GM12878 (cell line): ENCODE measurements at regions not wholly inside any gene's neighbourhood (a gene's known extent, or its start where the extent isn't known, plus 50 kb on each side); places are given as distances from the start of the nearest gene placed in this dataset.
A peak's percentile ranks its signal among the peaks of the same experiment; 100 is the strongest.

ENCODE experiments used
- ATAC-seq: fragments of 200-7000 bp; cut with Tn5 transposase; 3 replicates; pipeline ENCODE4 v1.9.1; 2020; ENCODE audit warnings: mild to moderate bottlenecking, moderate library complexity
- BruUV-seq: library from RNA; stranded (reverse); fragments of 400-500 nt; replicated peaks from 2 replicates; lab custom pipeline; 2021; lab: Mats Ljungman, UMichigan
- CTCF ChIA-PET: fragments of 300-600 bp; sonication (Branson Sonifier 250); formaldehyde crosslinking; extraction: SDS; loops from one replicate; lab custom pipeline; 2021; ENCODE audit warnings: inconsistent platforms; lab: Yijun Ruan, JAX
- POLR2A ChIA-PET: fragments of 350-600 bp; formaldehyde crosslinking; extraction: SDS; loops from one replicate; lab custom pipeline; 2021; ENCODE audit warnings: inconsistent platforms; lab: Charles Lee
- RAD21 ChIA-PET: fragments of 300-600 bp; sonication (Branson Sonifier 250); formaldehyde crosslinking; loops from one replicate; lab custom pipeline; 2023; ENCODE audit warnings: antibody characterized with exemption; ENCODE audit not compliant: unreplicated experiment; lab: Charles Lee
- SMC1A ChIA-PET: fragments of 300-600 bp; sonication (Branson Sonifier 250); formaldehyde crosslinking; loops from one replicate; lab custom pipeline; 2023; ENCODE audit not compliant: unreplicated experiment, uncharacterized antibody; lab: Charles Lee
- DNase-seq: peaks from one replicate; pipeline ENCODE4 v3.0.0-alpha.2; 2011; ENCODE audit warnings: low read depth, low spot score
- FAIRE-seq: peaks from 3 replicates; lab custom pipeline; 2011; peaks lifted over from hg19 to GRCh38; lab: Jason Lieb, UNC
- H2AFZ ChIP-seq: 2 replicates; pipeline ENCODE4 v1.6.0; 2011; ENCODE audit warnings: low read depth, low read length, control low read depth; ENCODE audit not compliant: control insufficient read depth
- H3K27ac ChIP-seq: 2 replicates; pipeline ENCODE4 v1.5.1; 2011; ENCODE audit warnings: control low read depth; ENCODE audit not compliant: control insufficient read depth, insufficient read depth
- H3K27me3 ChIP-seq, 2 experiments: replicated peaks in 1 of 2; 2 replicates each; pipeline versions ENCODE4 v1.6.0 to v1.6.1; 2011; ENCODE audit warnings: low read length in 1 of 2; ENCODE audit not compliant: control insufficient read depth in 2 of 2, insufficient read depth in 2 of 2
- H3K36me3 ChIP-seq, 2 experiments: 2 replicates each; pipeline ENCODE4 v1.5.1; 2011; ENCODE audit warnings: low read length in 1 of 2; ENCODE audit not compliant: control insufficient read depth in 2 of 2, insufficient read depth in 2 of 2
- H3K4me1 ChIP-seq: 2 replicates; pipeline ENCODE4 v1.6.1; 2011; ENCODE audit warnings: mild to moderate bottlenecking, low read length, moderate library complexity, mixed read lengths; ENCODE audit not compliant: control insufficient read depth, insufficient read depth
- H3K4me2 ChIP-seq: 2 replicates; pipeline ENCODE4 v1.6.0; 2011; ENCODE audit warnings: control low read depth; ENCODE audit not compliant: control insufficient read depth, insufficient read depth
- H3K4me3 ChIP-seq: fragments of 200-600 bp; sonication (generic); 2 replicates; pipeline ENCODE4 v1.5.1; 2016
- H3K79me2 ChIP-seq: 2 replicates; pipeline ENCODE4 v1.6.0; 2011; ENCODE audit warnings: low read length; ENCODE audit not compliant: control insufficient read depth, insufficient read depth
- H3K9ac ChIP-seq: 2 replicates; pipeline ENCODE4 v1.8.0; 2011; ENCODE audit warnings: low read length, control low read depth, mixed read lengths; ENCODE audit not compliant: control insufficient read depth, insufficient read depth
- H3K9me3 ChIP-seq: replicated peaks from 3 replicates; pipeline ENCODE4 v1.5.1; 2011; ENCODE audit warnings: mild to moderate bottlenecking, low read length; ENCODE audit not compliant: control insufficient read depth, insufficient read depth
- H4K20me1 ChIP-seq: 2 replicates; pipeline ENCODE4 v1.6.0; 2011; ENCODE audit not compliant: control insufficient read depth, insufficient read depth
- CREM ChIP-seq: IDR thresholded peaks from 2 replicates; pipeline ENCODE4 v1.6.1; 2014; ENCODE audit warnings: antibody characterized with exemption, low read depth
- EED ChIP-seq: sonication (generic); IDR thresholded peaks from 2 replicates; pipeline ENCODE4 v1.6.1; 2016; ENCODE audit warnings: antibody characterized with exemption, low read depth
- IKZF1 ChIP-seq: fragments of 450-650 bp; conservative IDR thresholded peaks from 2 replicates; pipeline ENCODE4 v1.6.1; 2017; ENCODE audit warnings: antibody characterized with exemption, mild to moderate bottlenecking
- MTA2 ChIP-seq: fragments of 450-650 bp; IDR thresholded peaks from 2 replicates; pipeline ENCODE4 v1.6.1; 2016; ENCODE audit warnings: low read depth, mild to moderate bottlenecking, moderate library complexity
- RELB ChIP-seq: fragments of 450-650 bp; IDR thresholded peaks from 2 replicates; pipeline ENCODE4 v1.6.1; 2017; ENCODE audit warnings: low read depth, mild to moderate bottlenecking, moderate library complexity
- SMC3 ChIP-seq: IDR thresholded peaks from 2 replicates; pipeline ENCODE4 v1.6.1; 2011; ENCODE audit warnings: low read length, improper control_type of control experiment, borderline replicate concordance
- WGBS: methylation state at CpG from one replicate; pipeline ENCODE4 v1.1.6; 2016; ENCODE audit warnings: low lambda C conversion rate; ENCODE audit not compliant: insufficient replicate concordance, insufficient coverage; ENCODE audit errors: missing lambda C conversion rate; 5-methylcytosine and 5-hydroxymethylcytosine counted together
- in situ Hi-C: fragments of 300-500 bp; cut with MboI; formaldehyde crosslinking; loops from 9 replicates; pipeline ENCODE4 v1.14.3; 2018; ENCODE audit warnings: mixed read lengths
- intact Hi-C: fragments of 100-400 bp; cut with micrococcal nuclease; formaldehyde crosslinking; loops from one replicate; pipeline ENCODE4 v1.14.2; 2022; ENCODE audit not compliant: unreplicated experiment

- BruUV-seq = no TSS peak
- in situ Hi-C loops = no loop called here
- peak overlapping the region; percentile 84 for H2AFZ ChIP-seq
These were observed 66.6 kb upstream of the RDX start for GRCh38 chr11:110362971-110363509.

More at GRCh38 chr11:110362971-110363509, 66.6 kb upstream of the RDX start:
- TF ChIP-seq SMC3 (no peak; the same call in 1 of the 2 replicates), MTA2 (0 out of 2 replicates have a peak, but pooled peaks have one; percentile 19), CREM (no peak), IKZF1 (0 out of 2 replicates have a peak, but pooled peaks have one; percentile 32), EED (peak; percentile 21; the same call in 1 of the 2 replicates), RELB (0 out of 2 replicates have a peak, but pooled peaks have one; percentile 15)
- peak overlapping the region; percentile 32; the same call in 1 of the 2 replicates for H3K9ac ChIP-seq
- H3K79me2 ChIP-seq = no peaks in the 10 kb centered on the region
- ChIA-PET RAD21 (interaction anchor here (0.7 to 2.2 kb wide), 12 partner anchors 10 to 508 kb away, joined by 3 to 16 read pairs (median 4); no protein-coding TSS in a partner anchor), POLR2A (interaction anchor here (0.7 to 2.2 kb wide), 8 partner anchors 9 to 426 kb away, joined by 3 to 7 read pairs (median 4); no protein-coding TSS in a partner anchor), CTCF (interaction anchor here (0.7 to 3.5 kb wide), 15 partner anchors 9 to 424 kb away, joined by 3 to 23 read pairs (median 4); no protein-coding TSS in a partner anchor), SMC1A (interaction anchor here (0.6 to 8.8 kb wide), 26 partner anchors 9 to 424 kb away, joined by 3 to 109 read pairs (median 3); no protein-coding TSS in a partner anchor)
- no peaks in the 10 kb centered on the region for H3K27me3 ChIP-seq
- FAIRE-seq = peak; percentile 57
- peak overlapping the region; percentile 76 for H3K4me2 ChIP-seq
- H3K4me3 ChIP-seq = no peak overlapping the region
- no peaks in the 10 kb centered on the region for H3K36me3 ChIP-seq
- peak overlapping the region; percentile 62; the same call in 1 of the 2 replicates for H3K27ac ChIP-seq
- intact Hi-C loops = no loop called here
- 21% methylated on average over 6 of the region's 6 CpGs for WGBS
- DNase-seq = no peak
- H3K9me3 ChIP-seq = no peaks in the 10 kb centered on the region; the same call in 2 of the 3 replicates
- ATAC-seq = peak; percentile 73
- peaks cover 7% of the 10 kb centered on the region for H3K4me1 ChIP-seq
- no peaks in the 10 kb centered on the region for H4K20me1 ChIP-seq
